Neural cell (in vitro differentiated cells): ENCODE measurements at regions not wholly inside any gene's neighbourhood (a gene's known extent, or its start where the extent isn't known, plus 50 kb on each side); places are given as distances from the start of the nearest gene placed in this dataset.

Experiments used
- H2AFZ ChIP-seq: fragments of 200-600, 300-800 bp; sonication (generic), shearing (Covaris generic); 2 replicates; pipeline ENCODE4 v1.6.0; 2014; ENCODE audit warnings: low read depth, mild to moderate bottlenecking, antibody characterized with exemption, low read length, moderate library complexity
- H3F3A ChIP-seq: fragments of 200-600 bp; shearing (Covaris generic); 2 replicates; pipeline ENCODE4 v1.6.1; 2016; ENCODE audit warnings: mild to moderate bottlenecking, moderate library complexity, mixed read lengths, antibody characterized with exemption, low read length; ENCODE audit not compliant: insufficient read depth, poor library complexity, severe bottlenecking
- H3K27ac ChIP-seq: fragments of 200-600, 300-800 bp; sonication (generic), shearing (Covaris generic); 2 replicates; pipeline ENCODE4 v1.5.1; 2014; ENCODE audit warnings: mild to moderate bottlenecking, low read length, moderate library complexity
- H3K27me3 ChIP-seq: fragments of 300-800, 200-600 bp; sonication (generic), shearing (Covaris generic); 2 replicates; pipeline ENCODE4 v1.6.0; 2014; ENCODE audit warnings: mild to moderate bottlenecking, low read depth, low read length, moderate library complexity; ENCODE audit not compliant: insufficient read depth
- H3K36me3 ChIP-seq: fragments of 300-800, 200-600 bp; sonication (generic), shearing (Covaris generic); 2 replicates; pipeline ENCODE4 v1.5.1; 2014; ENCODE audit warnings: mild to moderate bottlenecking, antibody characterized with exemption, low read length, moderate library complexity; ENCODE audit not compliant: insufficient read depth
- H3K4me2 ChIP-seq: fragments of 300-800, 200-600 bp; sonication (generic), shearing (Covaris generic); 2 replicates; pipeline ENCODE4 v1.6.0; 2014; ENCODE audit warnings: mild to moderate bottlenecking, low read length
- H3K4me3 ChIP-seq: fragments of 300-800, 200-600 bp; sonication (generic), shearing (Covaris generic); 2 replicates; pipeline ENCODE4 v1.5.1; 2014; ENCODE audit warnings: mild to moderate bottlenecking, low read length, moderate library complexity
- H3K79me2 ChIP-seq: fragments of 200-600 bp; shearing (Covaris generic); replicated peaks from 2 replicates; pipeline ENCODE4 v1.6.0; 2014; ENCODE audit warnings: mild to moderate bottlenecking, low read length, moderate library complexity; ENCODE audit not compliant: insufficient read depth
- H3K9ac ChIP-seq: fragments of 300-800, 200-600 bp; sonication (generic), shearing (Covaris generic); 2 replicates; pipeline ENCODE4 v1.6.1; 2016; ENCODE audit warnings: mild to moderate bottlenecking, low read length, mixed read lengths
- H3K9me2 ChIP-seq: fragments of 200-600 bp; shearing (Covaris generic); 2 replicates; pipeline ENCODE4 v1.6.1; 2016; ENCODE audit warnings: mild to moderate bottlenecking, low read length, mixed read lengths; ENCODE audit not compliant: insufficient read depth
- H3K9me3 ChIP-seq: fragments of 200-600, 300-800 bp; sonication (generic), shearing (Covaris generic); 2 replicates; pipeline ENCODE4 v1.6.1; 2016; ENCODE audit warnings: mild to moderate bottlenecking, mixed run types, low read length, moderate library complexity, mixed read lengths
- H4K20me1 ChIP-seq: fragments of 200-600 bp; shearing (Covaris generic); 2 replicates; pipeline ENCODE4 v1.6.1; 2016; ENCODE audit warnings: mild to moderate bottlenecking, mixed run types; ENCODE audit not compliant: insufficient read depth
- CTCF ChIP-seq: fragments of 450-650 bp; IDR thresholded peaks from 2 replicates; pipeline ENCODE4 v1.5.1; 2014; ENCODE audit warnings: antibody characterized with exemption, mild to moderate bottlenecking, moderate library complexity; ENCODE audit not compliant: poor library complexity, severe bottlenecking
- EP300 ChIP-seq: fragments of 450-650 bp; conservative IDR thresholded peaks from 2 replicates; pipeline ENCODE4 v1.6.1; 2014; ENCODE audit warnings: antibody characterized with exemption, mild to moderate bottlenecking, moderate library complexity; ENCODE audit not compliant: poor library complexity, severe bottlenecking
- EZH2 ChIP-seq: fragments of 200-600, 300-800 bp; shearing (Covaris generic), sonication (generic); IDR thresholded peaks from 2 replicates; pipeline ENCODE4 v1.6.1; 2014; ENCODE audit warnings: antibody characterized with exemption, low read length, borderline replicate concordance, mild to moderate bottlenecking; ENCODE audit not compliant: insufficient read depth, poor library complexity, severe bottlenecking
- MXI1 ChIP-seq: fragments of 450-650 bp; conservative IDR thresholded peaks from 2 replicates; pipeline ENCODE4 v1.6.1; 2014; ENCODE audit warnings: antibody characterized with exemption, mild to moderate bottlenecking; ENCODE audit not compliant: poor library complexity, severe bottlenecking
- POLR2AphosphoS5 ChIP-seq: IDR thresholded peaks from 2 replicates; pipeline ENCODE4 v1.6.1; 2012
- RAD21 ChIP-seq: fragments of 450-650 bp; conservative IDR thresholded peaks from 2 replicates; pipeline ENCODE4 v1.6.1; 2014; ENCODE audit warnings: antibody characterized with exemption, mild to moderate bottlenecking, moderate library complexity
- REST ChIP-seq: IDR thresholded peaks from 2 replicates; pipeline ENCODE4 v1.6.1; 2012; ENCODE audit warnings: borderline replicate concordance
- SMC3 ChIP-seq: fragments of 450-650 bp; conservative IDR thresholded peaks from 2 replicates; pipeline ENCODE4 v1.6.1; 2014; ENCODE audit warnings: antibody characterized with exemption, mild to moderate bottlenecking, moderate library complexity; ENCODE audit not compliant: poor library complexity
- TAF1 ChIP-seq: IDR thresholded peaks from 2 replicates; pipeline ENCODE4 v1.6.1; 2012; ENCODE audit warnings: low read depth

- Histone ChIP-seq H3K4me3 (no peak overlapping the region), H3K4me2 (no peak overlapping the region), H3K36me3 (no peaks in the 10 kb centered on the region), H3K27me3 (no peaks in the 10 kb centered on the region), H3K9me3 (no peaks in the 10 kb centered on the region), H3K9ac (no peak overlapping the region), H3K27ac (no peak overlapping the region), H3F3A (no peaks in the 10 kb centered on the region), H4K20me1 (no peaks in the 10 kb centered on the region), H3K79me2 (no peaks in the 10 kb centered on the region), H2AFZ (no peak overlapping the region), H3K9me2 (no peaks in the 10 kb centered on the region)
- TF ChIP-seq REST: no peak
- TF ChIP-seq TAF1: no peak
- no peak for TF ChIP-seq RAD21
- TF ChIP-seq MXI1: no peak
- TF ChIP-seq EP300: no peak
- TF ChIP-seq SMC3: no peak
- no peak for TF ChIP-seq CTCF
- TF ChIP-seq EZH2: no peak
- TF ChIP-seq POLR2AphosphoS5: no peak
Observed at GRCh38 chr2:195214072-195214471, 443.0 kb upstream of the SLC39A10 start.

- Histone ChIP-seq H3F3A (no peaks in the 10 kb centered on the region), H3K4me3 (no peak overlapping the region), H3K9me2 (no peaks in the 10 kb centered on the region), H3K9ac (no peak overlapping the region), H4K20me1 (no peaks in the 10 kb centered on the region), H2AFZ (no peak overlapping the region), H3K36me3 (no peaks in the 10 kb centered on the region), H3K27ac (no peak overlapping the region), H3K79me2 (no peaks in the 10 kb centered on the region), H3K4me2 (no peak overlapping the region), H3K9me3 (no peaks in the 10 kb centered on the region), H3K27me3 (no peaks in the 10 kb centered on the region)
- TF ChIP-seq SMC3 (no peak), POLR2AphosphoS5 (no peak), EP300 (no peak)
Observed at GRCh38 chr2:195212586-195212985, 444.4 kb upstream of the SLC39A10 start.
